Endothelial cell of umbilical vein (primary cell): ENCODE measurements at regions not wholly inside any gene's neighbourhood (a gene's known extent, or its start where the extent isn't known, plus 50 kb on each side); places are given as distances from the start of the nearest gene placed in this dataset.

Experiments
- BruUV-seq: library from RNA; stranded (reverse); fragments of 400-500 nt; replicated peaks from 2 replicates; lab custom pipeline; 2021; lab: Mats Ljungman, UMichigan
- CTCF ChIA-PET: fragments of 300-600, 350-600 bp; sonication (Branson Sonifier 250); formaldehyde crosslinking; loops from one replicate; lab custom pipeline; 2021; ENCODE audit warnings: antibody characterized with exemption, inconsistent platforms; lab: Charles Lee
- POLR2A ChIA-PET: fragments of 300-600, 350-600 bp; sonication (Branson Sonifier 250); formaldehyde crosslinking; loops from one replicate; lab custom pipeline; 2021; ENCODE audit warnings: antibody characterized with exemption, inconsistent platforms; lab: Charles Lee
- DNase-seq: peaks from one replicate; pipeline ENCODE4 v3.0.0-alpha.2; 2011; ENCODE audit warnings: low read depth, low spot score
- FAIRE-seq: peaks from 2 replicates; lab custom pipeline; 2011; peaks lifted over from hg19 to GRCh38; lab: Jason Lieb, UNC
- H2AFZ ChIP-seq: 2 replicates; pipeline ENCODE4 v1.6.0; 2012; ENCODE audit warnings: low read depth, low read length, control low read depth, inconsistent platforms
- H3K27ac ChIP-seq: 2 replicates; pipeline ENCODE4 v1.5.1; 2011; ENCODE audit warnings: low read depth, mild to moderate bottlenecking, control low read depth, low read length, moderate library complexity; ENCODE audit not compliant: insufficient read depth
- H3K27me3 ChIP-seq, 2 experiments: 2 replicates each; pipeline versions ENCODE4 v1.6.0 to v1.6.1; 2011; ENCODE audit warnings: low read length in 2 of 2, mixed read lengths in 1 of 2; ENCODE audit not compliant: control insufficient read depth in 2 of 2, insufficient read depth in 2 of 2
- H3K36me3 ChIP-seq, 2 experiments: 2 replicates in 1 of 2; 3 replicates in 1 of 2; pipeline ENCODE4 v1.5.1; 2011; ENCODE audit warnings: low read length in 2 of 2, mild to moderate bottlenecking in 1 of 2, moderate library complexity in 1 of 2; ENCODE audit not compliant: control insufficient read depth in 2 of 2, insufficient read depth in 2 of 2; ENCODE audit errors: extremely low read depth in 1 of 2
- H3K4me1 ChIP-seq: 3 replicates; pipeline ENCODE4 v1.5.1; 2011; ENCODE audit warnings: mild to moderate bottlenecking, low read length; ENCODE audit not compliant: control insufficient read depth, insufficient read depth; ENCODE audit errors: extremely low read depth
- H3K4me2 ChIP-seq: 2 replicates; pipeline ENCODE4 v1.6.1; 2011; ENCODE audit warnings: low read length, control low read depth, mixed read lengths; ENCODE audit not compliant: insufficient read depth
- H3K4me3 ChIP-seq, 3 experiments: fragments of 200-600 bp in 1 of 3; sonication (generic), shearing (Covaris generic) in 1 of 3; replicated peaks in 1 of 3; 2 replicates each; pipeline ENCODE4 v1.5.1; 2011 to 2016; ENCODE audit warnings: control low read depth in 3 of 3, low read length in 3 of 3, mild to moderate bottlenecking in 2 of 3, inconsistent platforms in 1 of 3, low read depth in 1 of 3, moderate library complexity in 1 of 3; ENCODE audit not compliant: insufficient read depth in 1 of 3
- H3K79me2 ChIP-seq: 2 replicates; pipeline ENCODE4 v1.6.0; 2012; ENCODE audit warnings: low read length, inconsistent platforms; ENCODE audit not compliant: control insufficient read depth, insufficient read depth
- H3K9ac ChIP-seq: replicated peaks from 2 replicates; pipeline ENCODE3; 2011; ENCODE audit warnings: low read length, control low read depth; ENCODE audit not compliant: insufficient read depth; ENCODE audit errors: extremely low read depth
- H3K9me1 ChIP-seq: replicated peaks from 3 replicates; pipeline ENCODE4 v1.6.0; 2011; ENCODE audit warnings: mild to moderate bottlenecking, low read length; ENCODE audit not compliant: control insufficient read depth, insufficient read depth; ENCODE audit errors: extremely low read depth
- H3K9me3 ChIP-seq: replicated peaks from 2 replicates; pipeline ENCODE4 v1.5.1; 2012; ENCODE audit warnings: low read length, inconsistent platforms; ENCODE audit not compliant: control insufficient read depth, insufficient read depth
- H4K20me1 ChIP-seq: replicated peaks from 2 replicates; pipeline ENCODE3; 2011; ENCODE audit warnings: mild to moderate bottlenecking, low read length; ENCODE audit not compliant: control insufficient read depth, insufficient read depth; ENCODE audit errors: extremely low read depth
- EZH2 ChIP-seq: IDR thresholded peaks from 2 replicates; pipeline ENCODE4 v1.6.1; 2012; ENCODE audit warnings: borderline replicate concordance, low read depth, mild to moderate bottlenecking, moderate library complexity, low read length, inconsistent platforms; ENCODE audit not compliant: severe bottlenecking
- FOS ChIP-seq: IDR thresholded peaks from 2 replicates; pipeline ENCODE4 v1.6.1; 2011; ENCODE audit warnings: mild to moderate bottlenecking, low read length, moderate library complexity, borderline replicate concordance; ENCODE audit not compliant: insufficient read depth
- GATA2 ChIP-seq: IDR thresholded peaks from 2 replicates; pipeline ENCODE4 v1.7.0; 2011; ENCODE audit warnings: low read depth, mild to moderate bottlenecking, moderate library complexity, mixed read lengths, low read length; ENCODE audit not compliant: insufficient read length, insufficient read depth
- JUN ChIP-seq: IDR thresholded peaks from 2 replicates; pipeline ENCODE4 v1.6.1; 2011; ENCODE audit warnings: borderline replicate concordance, low read depth; ENCODE audit not compliant: insufficient read length, insufficient read depth
- MYC ChIP-seq: IDR thresholded peaks from one replicate; pipeline ENCODE4 v1.6.1; 2011; ENCODE audit warnings: mild to moderate bottlenecking, low read depth, low read length
- POLR2A ChIP-seq: IDR thresholded peaks from 2 replicates; pipeline ENCODE4 v1.6.1; 2012; ENCODE audit warnings: low read depth, mild to moderate bottlenecking, control low read depth, low read length
- POLR2AphosphoS5 ChIP-seq: IDR thresholded peaks from 2 replicates; pipeline ENCODE4 v1.6.1; 2012; ENCODE audit warnings: low read depth, mild to moderate bottlenecking, control low read depth, low read length, moderate library complexity; ENCODE audit not compliant: insufficient read depth
- dilution Hi-C: fragments of 300-500 bp; cut with MboI; formaldehyde crosslinking; loops from one replicate; pipeline ENCODE4 v1.15.0; 2019; ENCODE audit warnings: low sequenced_read_pairs; ENCODE audit not compliant: extremely low pct_ligation_motif_present
- intact Hi-C: fragments of 100-400 bp; cut with micrococcal nuclease; formaldehyde crosslinking; loops from one replicate; pipeline ENCODE4 v1.10.0; 2022
- TF ChIP-seq, protein P1 (sequence below): IDR thresholded peaks from 2 replicates; pipeline ENCODE4 v1.6.1; 2011; ENCODE audit not compliant: insufficient read depth, insufficient read length
- TF ChIP-seq, protein P2 (sequence below), 2 donors: IDR thresholded peaks; 1 replicate in 1 of 2; 2 replicates in 1 of 2; pipeline ENCODE4 v1.5.1; 2011; ENCODE audit warnings: low read length in 2 of 2, mild to moderate bottlenecking in 2 of 2, moderate library complexity in 2 of 2, control low read depth in 1 of 2, inconsistent platforms in 1 of 2, low read depth in 1 of 2; ENCODE audit not compliant: insufficient read depth in 1 of 2; ENCODE audit errors: extremely low read depth in 1 of 2

DNA sequence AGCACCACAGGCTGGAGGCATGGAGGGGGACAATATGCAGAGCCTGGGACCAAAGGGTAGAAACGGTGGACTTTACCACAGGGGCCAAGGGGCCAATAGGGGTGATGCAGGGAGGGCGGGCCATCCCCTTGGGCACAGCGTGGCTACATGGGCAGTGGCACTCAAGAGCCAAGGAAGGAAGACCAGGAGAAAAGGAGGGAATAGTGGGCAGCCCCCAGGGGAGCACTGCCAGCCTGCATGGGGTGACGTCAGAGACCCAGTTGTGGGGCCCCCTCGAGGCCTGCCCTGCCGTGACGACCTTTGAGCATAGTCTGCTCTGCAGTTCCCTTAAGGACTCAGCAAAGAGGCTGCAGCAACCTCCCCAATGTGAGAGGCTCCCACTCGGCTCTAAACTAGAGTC, 95.5 kb upstream of the TMPRSS2 start:
- intact Hi-C loops (no loop called here), dilution Hi-C loops (no loop called here)
- no peaks in the 10 kb centered on the region for H3K36me3 ChIP-seq
- no peak overlapping the region for H2AFZ ChIP-seq
- H3K4me2 ChIP-seq = no peak overlapping the region
- TF ChIP-seq FOS = no peak
- TF ChIP-seq, protein P1, sequence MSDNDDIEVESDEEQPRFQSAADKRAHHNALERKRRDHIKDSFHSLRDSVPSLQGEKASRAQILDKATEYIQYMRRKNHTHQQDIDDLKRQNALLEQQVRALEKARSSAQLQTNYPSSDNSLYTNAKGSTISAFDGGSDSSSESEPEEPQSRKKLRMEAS = no peak
- no peak for TF ChIP-seq JUN
- no peak for TF ChIP-seq POLR2A
- TF ChIP-seq GATA2 = no peak
- TF ChIP-seq POLR2AphosphoS5 = no peak
- no peak for TF ChIP-seq EZH2
- TF ChIP-seq, protein P2, sequence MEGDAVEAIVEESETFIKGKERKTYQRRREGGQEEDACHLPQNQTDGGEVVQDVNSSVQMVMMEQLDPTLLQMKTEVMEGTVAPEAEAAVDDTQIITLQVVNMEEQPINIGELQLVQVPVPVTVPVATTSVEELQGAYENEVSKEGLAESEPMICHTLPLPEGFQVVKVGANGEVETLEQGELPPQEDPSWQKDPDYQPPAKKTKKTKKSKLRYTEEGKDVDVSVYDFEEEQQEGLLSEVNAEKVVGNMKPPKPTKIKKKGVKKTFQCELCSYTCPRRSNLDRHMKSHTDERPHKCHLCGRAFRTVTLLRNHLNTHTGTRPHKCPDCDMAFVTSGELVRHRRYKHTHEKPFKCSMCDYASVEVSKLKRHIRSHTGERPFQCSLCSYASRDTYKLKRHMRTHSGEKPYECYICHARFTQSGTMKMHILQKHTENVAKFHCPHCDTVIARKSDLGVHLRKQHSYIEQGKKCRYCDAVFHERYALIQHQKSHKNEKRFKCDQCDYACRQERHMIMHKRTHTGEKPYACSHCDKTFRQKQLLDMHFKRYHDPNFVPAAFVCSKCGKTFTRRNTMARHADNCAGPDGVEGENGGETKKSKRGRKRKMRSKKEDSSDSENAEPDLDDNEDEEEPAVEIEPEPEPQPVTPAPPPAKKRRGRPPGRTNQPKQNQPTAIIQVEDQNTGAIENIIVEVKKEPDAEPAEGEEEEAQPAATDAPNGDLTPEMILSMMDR (IDR thresholded peaks at IDR 0.05; ENCODE audit: extremely low read depth in 1 of 2, insufficient read depth in 1 of 2, low read depth in 1 of 2, low read length in 2 of 2) = no peak
- TF ChIP-seq MYC = no peak
- H3K9ac ChIP-seq = no peak overlapping the region
- ChIA-PET POLR2A (no interaction called here), CTCF (no interaction called here)
- H3K4me3 ChIP-seq = no peak overlapping the region
- no peak for DNase-seq
- no peaks in the 10 kb centered on the region for H3K4me1 ChIP-seq
- no peaks in the 10 kb centered on the region for H3K79me2 ChIP-seq
- BruUV-seq = no TSS peak
- no peaks in the 10 kb centered on the region for H4K20me1 ChIP-seq
- H3K27me3 ChIP-seq = no peaks in the 10 kb centered on the region
- no peaks in the 10 kb centered on the region for H3K9me1 ChIP-seq
- no peak overlapping the region for H3K27ac ChIP-seq
- no peaks in the 10 kb centered on the region for H3K9me3 ChIP-seq
- no peak for FAIRE-seq
